Nephron progenitor cell (in vitro differentiated cells): ENCODE measurements at regions not wholly inside any gene's neighbourhood (a gene's known extent, or its start where the extent isn't known, plus 50 kb on each side); places are given as distances from the start of the nearest gene placed in this dataset.
A peak's percentile ranks its signal among the peaks of the same experiment; 100 is the strongest.

Experiments
- DNase-seq: peaks from one replicate; pipeline ENCODE4 v3.0.0; 2021
- H3K27ac Mint-ChIP-seq: 2 replicates; pipeline ENCODE4 v1.8.0; 2021; ENCODE audit warnings: mild to moderate bottlenecking, moderate library complexity, mixed read lengths
- H3K27me3 Mint-ChIP-seq: 2 replicates; pipeline ENCODE4 v1.8.0; 2021; ENCODE audit warnings: mild to moderate bottlenecking, low read depth, mixed read lengths; ENCODE audit not compliant: poor library complexity
- H3K36me3 Mint-ChIP-seq: 2 replicates; pipeline ENCODE4 v1.8.0; 2021; ENCODE audit warnings: low read depth, mixed read lengths
- H3K4me1 Mint-ChIP-seq: 2 replicates; pipeline ENCODE4 v1.8.0; 2021; ENCODE audit warnings: mixed read lengths
- H3K4me3 Mint-ChIP-seq: 2 replicates; pipeline ENCODE4 v1.8.0; 2021; ENCODE audit warnings: mild to moderate bottlenecking, moderate library complexity, mixed read lengths
- H3K9me3 Mint-ChIP-seq: 2 replicates; pipeline ENCODE4 v1.8.0; 2021; ENCODE audit warnings: mild to moderate bottlenecking, moderate library complexity, mixed read lengths
- CTCF ChIP-seq: fragments of 200-600 bp; sonication (generic); IDR thresholded peaks from 2 replicates; pipeline ENCODE4 v1.5.0; 2021; ENCODE audit warnings: antibody characterized with exemption

GRCh38 chr13:105874814-105875213 is 660.6 kb downstream of the EFNB2 start:
- Mint-ChIP-seq H3K36me3 (no peaks in the 10 kb centered on the region), H3K27ac (no peak overlapping the region), H3K4me1 (no peaks in the 10 kb centered on the region), H3K27me3 (peaks cover 7% of the 10 kb centered on the region), H3K4me3 (no peak overlapping the region), H3K9me3 (no peaks in the 10 kb centered on the region)
- no peak for TF ChIP-seq CTCF
- DNase-seq = no peak

GRCh38 chr13:105871768-105872167 is 663.7 kb downstream of the EFNB2 start:
- Mint-ChIP-seq H3K9me3 (no peaks in the 10 kb centered on the region), H3K27me3 (peaks cover 7% of the 10 kb centered on the region), H3K4me3 (no peak overlapping the region), H3K27ac (no peak overlapping the region), H3K36me3 (no peaks in the 10 kb centered on the region), H3K4me1 (no peaks in the 10 kb centered on the region)
- no peak for DNase-seq
- TF ChIP-seq CTCF = no peak

GRCh38 chr13:105871326-105871725 is 664.1 kb downstream of the EFNB2 start:
- no peaks in the 10 kb centered on the region for H3K9me3 Mint-ChIP-seq
- TF ChIP-seq CTCF = no peak
- H3K4me3 Mint-ChIP-seq = no peak overlapping the region
- peaks cover 7% of the 10 kb centered on the region for H3K27me3 Mint-ChIP-seq
- no peaks in the 10 kb centered on the region for H3K4me1 Mint-ChIP-seq
- no peaks in the 10 kb centered on the region for H3K36me3 Mint-ChIP-seq
- DNase-seq = no peak
- H3K27ac Mint-ChIP-seq = no peak overlapping the region

- Mint-ChIP-seq H3K27me3 (no peaks in the 10 kb centered on the region), H3K4me1 (no peaks in the 10 kb centered on the region), H3K27ac (no peak overlapping the region), H3K4me3 (no peak overlapping the region), H3K36me3 (no peaks in the 10 kb centered on the region), H3K9me3 (no peaks in the 10 kb centered on the region)
- no peak for TF ChIP-seq CTCF
- no peak for DNase-seq
Measured at GRCh38 chr13:105863300-105863920, 672.1 kb downstream of the EFNB2 start.

- no peak for DNase-seq
- no peak for TF ChIP-seq CTCF
- Mint-ChIP-seq H3K36me3 (no peaks in the 10 kb centered on the region), H3K9me3 (peaks cover 3% of the 10 kb centered on the region), H3K27ac (no peak overlapping the region), H3K4me3 (no peak overlapping the region), H3K27me3 (peaks cover 7% of the 10 kb centered on the region), H3K4me1 (peaks cover 22% of the 10 kb centered on the region)
Measured at GRCh38 chr13:105848494-105848893, 687.0 kb downstream of the EFNB2 start.

- no peak for TF ChIP-seq CTCF
- DNase-seq = no peak
- H3K4me1 Mint-ChIP-seq = peaks cover 22% of the 10 kb centered on the region
- H3K4me3 Mint-ChIP-seq = no peak overlapping the region
- peaks cover 3% of the 10 kb centered on the region for H3K9me3 Mint-ChIP-seq
- H3K36me3 Mint-ChIP-seq = no peaks in the 10 kb centered on the region
- peak overlapping the region; percentile 42 for H3K27ac Mint-ChIP-seq
- H3K27me3 Mint-ChIP-seq = peaks cover 5% of the 10 kb centered on the region
Measured at GRCh38 chr13:105847527-105848291, 687.8 kb downstream of the EFNB2 start.
